ENCODE measurements at regions not wholly inside any gene's neighbourhood (a gene's known extent, or its start where the extent isn't known, plus 50 kb on each side); places are given as distances from the start of the nearest gene placed in this dataset.

DNA sequence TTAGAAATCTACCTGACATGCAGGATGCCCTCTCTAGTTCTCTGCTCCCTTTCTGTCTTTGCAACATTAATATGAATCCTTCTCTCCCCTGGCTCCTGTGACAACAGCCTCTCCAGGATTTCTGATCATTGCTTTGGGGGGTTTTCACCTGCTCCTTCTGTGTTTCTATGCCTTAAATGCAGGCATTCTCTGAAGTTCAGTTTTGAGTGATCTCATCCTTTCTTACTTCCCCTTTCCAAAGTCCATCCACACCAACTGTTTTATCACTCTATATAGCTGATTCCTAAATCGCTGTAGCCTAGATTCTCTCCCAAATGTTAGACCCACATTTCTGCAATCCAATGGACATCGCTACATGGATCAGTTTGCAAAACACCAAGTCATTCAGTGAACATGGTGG is 330.7 kb upstream of the NCAM1 start:
- DNase-seq (ENCODE audit: low spot score in 2 of 2) (no peak), FAIRE-seq (no peak)

DNA sequence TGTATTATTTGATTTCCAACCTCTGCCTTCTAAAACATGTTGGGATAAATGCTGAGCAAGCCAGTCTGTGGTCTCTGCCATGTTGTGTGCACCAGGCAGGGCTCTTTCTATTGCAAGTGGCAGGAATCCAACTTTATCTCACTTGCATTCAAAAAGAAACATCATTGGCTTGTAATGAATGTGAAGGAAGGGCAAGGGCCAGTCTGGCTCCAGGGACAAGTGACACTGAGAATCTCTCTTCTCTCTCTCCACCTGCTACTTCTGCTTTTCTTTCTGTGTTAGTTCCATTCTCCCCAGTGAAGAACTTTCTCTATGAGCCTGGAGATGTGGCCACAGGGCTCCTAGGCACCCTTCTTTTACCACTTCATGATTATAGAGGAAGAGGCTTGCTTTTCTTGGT is 329.9 kb upstream of the NCAM1 start:
- FAIRE-seq (no peak), DNase-seq (ENCODE audit: low spot score in 2 of 2) (no peak)

DNA sequence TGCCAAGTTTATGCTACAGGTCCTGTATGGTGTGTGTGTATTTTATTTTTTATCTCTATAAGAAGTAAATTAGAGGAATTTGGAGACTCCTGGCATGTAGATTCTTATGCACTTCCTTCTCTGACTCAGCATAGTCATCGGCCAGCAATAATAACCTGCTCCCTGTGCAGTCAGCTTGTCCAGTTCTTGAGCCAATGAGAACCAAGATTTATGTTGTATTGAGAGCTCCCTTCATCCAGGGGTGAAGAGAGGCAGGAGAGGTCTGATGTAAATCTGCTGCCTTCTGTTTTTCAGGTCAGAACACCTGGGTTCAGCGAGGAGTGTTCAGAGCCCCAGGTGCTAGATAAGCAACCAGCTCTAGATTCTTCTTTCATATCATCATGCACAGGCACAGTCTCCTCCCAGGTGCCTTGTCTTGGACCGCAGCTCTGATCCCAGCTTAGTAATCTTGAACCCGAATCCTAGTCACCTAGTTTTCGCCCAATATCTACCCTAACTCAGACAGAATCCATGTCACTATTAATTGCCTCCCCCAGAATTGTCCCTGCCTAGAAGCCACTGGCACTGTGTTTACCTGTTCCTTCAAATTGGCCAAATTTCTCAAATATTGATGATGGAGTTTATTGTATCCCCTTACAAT is 328.2 kb upstream of the NCAM1 start:
- FAIRE-seq (no peak), DNase-seq (ENCODE audit: low spot score in 2 of 2) (no peak)

DNA sequence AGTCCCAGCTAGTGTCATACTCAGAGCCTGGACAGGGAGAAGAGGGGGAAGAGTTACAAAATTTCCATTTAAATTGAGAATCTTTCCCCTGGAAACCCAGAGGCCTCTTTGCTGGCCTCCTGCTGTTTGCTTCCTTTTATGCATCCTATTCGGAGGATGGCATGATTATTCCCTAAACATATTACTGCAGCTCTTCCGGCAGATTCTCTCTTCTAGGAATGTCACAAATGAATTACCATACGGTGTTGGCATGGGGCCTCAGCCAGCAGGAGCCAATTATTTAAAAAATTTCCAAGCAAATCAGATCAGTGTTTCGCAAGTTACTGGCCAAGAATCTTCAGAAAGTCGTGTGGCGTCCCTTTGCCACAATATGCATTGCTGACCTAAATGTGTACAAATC is 326.7 kb upstream of the NCAM1 start:
- FAIRE-seq (no peak), DNase-seq (ENCODE audit: low spot score in 2 of 2) (no peak)

DNA sequence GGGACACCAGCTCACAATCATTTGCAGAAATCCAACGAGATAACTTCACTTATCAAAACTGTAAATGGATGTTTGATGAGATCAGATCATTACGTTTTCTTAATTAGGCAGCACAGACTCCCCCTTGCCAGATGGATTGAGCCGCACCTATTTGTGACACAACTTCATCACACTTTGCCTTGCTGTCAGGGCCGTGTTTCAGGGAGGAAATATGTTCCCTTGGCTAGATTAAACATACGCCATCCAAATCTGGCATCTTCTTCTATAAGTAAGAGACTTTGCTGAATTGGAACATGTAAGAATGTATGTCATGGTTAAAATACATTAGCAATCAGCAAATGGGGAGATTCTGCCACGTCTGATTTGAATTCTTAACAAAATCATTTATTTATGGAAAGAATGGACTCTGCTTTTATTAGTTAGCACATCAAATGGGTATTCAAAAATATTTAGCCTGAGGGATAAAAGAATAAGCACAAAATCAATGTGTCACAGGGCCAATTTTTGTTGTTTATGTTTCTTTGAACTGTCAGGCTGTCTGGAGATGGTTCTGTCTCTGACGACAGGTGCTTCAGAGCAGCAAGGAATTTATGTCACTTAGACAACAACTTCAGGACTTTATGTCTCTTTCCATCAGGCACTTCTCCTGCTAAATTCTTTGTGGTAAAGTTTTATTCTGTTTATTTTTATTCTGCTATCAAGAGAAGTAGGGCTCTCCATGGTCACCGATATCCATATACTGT is 326.1 kb upstream of the NCAM1 start:
- FAIRE-seq, result no peak
- DNase-seq (ENCODE audit: low spot score in 2 of 2), result no peak

DNA sequence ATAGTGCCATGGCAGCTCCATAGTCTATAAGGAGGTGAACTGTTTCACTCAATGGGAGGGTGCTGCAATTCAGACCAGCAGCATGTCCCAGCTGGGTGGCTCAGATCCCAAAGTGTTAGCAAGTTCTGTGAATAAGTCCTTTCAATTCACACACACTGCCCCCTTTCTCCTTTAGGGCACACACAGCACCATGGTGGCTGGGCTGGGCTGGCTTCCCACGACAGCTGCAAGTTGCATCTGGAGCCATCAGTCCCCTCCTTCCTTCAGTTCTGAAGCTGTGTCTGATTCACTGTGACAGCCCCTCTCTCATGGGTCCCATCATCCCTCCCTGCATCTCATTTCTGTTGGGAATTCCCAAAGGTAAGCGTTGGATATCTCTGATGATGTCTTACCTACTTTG is 324.1 kb upstream of the NCAM1 start:
- DNase-seq (ENCODE audit: low spot score in 2 of 2) (peak in 1 of 2 donors; percentile 32), FAIRE-seq (peak; percentile 72)

DNA sequence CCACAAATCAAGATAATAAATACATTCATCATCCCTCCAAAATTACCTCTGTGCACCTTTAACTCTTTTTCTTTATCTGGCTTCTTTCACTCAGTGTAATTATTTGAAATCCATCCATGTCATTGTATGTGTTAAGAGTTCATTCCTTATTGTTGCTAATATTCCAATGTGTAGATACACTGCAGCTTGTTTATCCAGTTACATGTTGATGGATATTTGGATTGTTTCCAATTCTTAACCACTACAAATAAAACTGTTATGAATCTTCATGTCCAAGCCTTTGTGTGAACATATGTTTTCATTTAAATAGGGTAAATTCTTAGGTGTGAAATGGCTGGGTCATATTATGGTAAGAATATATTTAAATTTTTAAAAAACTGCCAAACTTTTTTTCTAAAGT is 323.3 kb upstream of the NCAM1 start:
- FAIRE-seq, result no peak

DNA sequence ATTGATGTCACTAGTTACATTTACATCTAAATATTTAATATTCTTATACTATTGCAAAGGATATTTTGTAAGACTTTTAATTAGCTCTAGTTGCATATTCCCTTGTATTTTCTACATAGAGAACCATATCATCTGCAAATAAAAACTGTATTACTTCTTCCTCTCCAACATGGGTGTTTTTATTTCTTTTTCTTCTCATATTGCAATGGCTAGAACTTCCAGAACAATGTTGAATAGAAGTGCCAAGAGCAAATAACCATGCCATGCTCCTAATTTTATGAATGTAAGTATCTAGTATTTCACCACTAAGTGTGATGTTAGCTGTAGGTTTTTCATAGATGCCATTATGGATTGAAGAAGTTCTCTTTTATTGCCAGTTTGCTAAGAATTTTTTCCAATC is 321.8 kb upstream of the NCAM1 start:
- DNase-seq (ENCODE audit: low spot score in 2 of 2) (no peak), FAIRE-seq (no peak)

More for the DNA sequence above, 323.3 kb upstream of the NCAM1 start:
- no peak for DNase-seq (ENCODE audit: low spot score in 2 of 2)

DNA sequence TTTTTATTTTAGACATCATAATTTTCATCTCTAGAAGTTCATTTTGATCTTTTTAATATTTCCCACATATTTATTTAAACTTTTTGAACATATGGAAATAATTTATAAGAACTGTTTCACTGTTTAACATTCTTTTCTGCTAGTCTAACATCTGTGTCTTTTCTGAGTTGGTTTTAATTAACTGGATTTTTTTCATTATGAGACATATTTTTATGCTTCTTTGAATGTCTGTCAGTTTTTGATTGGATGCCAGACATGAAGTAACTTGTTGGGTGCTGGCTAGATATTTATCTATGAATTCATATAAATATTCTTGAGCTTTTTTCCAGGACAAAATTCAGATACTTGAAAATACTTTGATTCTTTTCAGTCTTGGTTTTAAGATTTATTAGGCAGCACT is 317.8 kb upstream of the NCAM1 start:
- no peak for DNase-seq (ENCODE audit: low spot score in 2 of 2)
- FAIRE-seq, result peak; percentile 53

DNA sequence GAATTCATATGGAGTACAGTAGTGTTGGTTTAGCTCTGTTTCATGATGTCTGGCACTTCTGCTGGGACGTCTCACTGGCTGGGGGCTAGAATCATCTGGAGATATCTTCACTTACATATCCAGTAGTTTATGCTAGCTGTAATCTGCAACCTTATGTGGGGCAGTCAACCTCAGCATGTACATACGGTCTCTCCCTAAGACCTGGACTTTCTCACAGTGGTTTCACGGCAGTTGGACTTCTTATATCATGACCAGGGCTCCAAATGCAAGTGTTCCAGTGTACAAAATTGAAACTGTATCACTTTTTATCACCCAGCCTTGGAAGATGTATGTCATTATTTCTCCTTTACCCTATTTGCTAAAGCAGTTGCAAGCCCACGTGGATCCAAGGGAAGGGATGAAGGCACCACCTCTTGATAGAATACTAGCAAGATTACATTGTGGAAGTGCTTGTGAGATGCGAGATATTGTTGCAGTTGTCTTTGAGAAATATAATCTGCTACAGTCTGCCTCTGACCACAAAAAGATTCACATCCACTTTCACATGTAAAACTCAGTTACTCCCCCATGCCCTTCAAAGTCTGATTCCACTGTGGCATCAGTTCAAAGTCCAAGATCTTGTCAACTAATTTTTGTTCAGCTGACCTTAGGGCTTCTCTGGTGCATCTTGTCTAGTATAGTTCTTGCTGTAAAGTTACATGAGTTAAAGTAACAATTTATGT is 316.6 kb upstream of the NCAM1 start:
- DNase-seq (ENCODE audit: low spot score in 2 of 2) (no peak), FAIRE-seq (no peak)

DNA sequence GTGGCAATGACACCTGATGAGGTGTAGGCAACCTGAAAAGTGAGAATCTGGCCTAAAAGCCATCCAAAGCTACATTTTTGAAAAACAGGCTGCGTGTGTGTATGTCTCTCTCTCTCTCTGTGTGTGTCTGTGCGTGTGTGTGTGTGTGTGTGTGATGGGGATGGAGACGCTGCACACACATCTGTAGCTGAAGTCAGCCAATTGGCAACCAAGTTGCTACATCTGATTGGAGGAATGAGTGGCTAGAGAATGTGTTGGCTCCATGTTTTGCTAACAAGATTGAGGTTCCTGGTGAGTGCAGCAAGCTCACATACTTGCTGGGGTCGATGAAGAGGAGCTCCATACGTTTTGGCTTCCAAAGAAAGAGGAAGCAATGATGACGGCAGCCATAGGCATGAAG is 311.4 kb upstream of the NCAM1 start:
- no peak for FAIRE-seq

DNA sequence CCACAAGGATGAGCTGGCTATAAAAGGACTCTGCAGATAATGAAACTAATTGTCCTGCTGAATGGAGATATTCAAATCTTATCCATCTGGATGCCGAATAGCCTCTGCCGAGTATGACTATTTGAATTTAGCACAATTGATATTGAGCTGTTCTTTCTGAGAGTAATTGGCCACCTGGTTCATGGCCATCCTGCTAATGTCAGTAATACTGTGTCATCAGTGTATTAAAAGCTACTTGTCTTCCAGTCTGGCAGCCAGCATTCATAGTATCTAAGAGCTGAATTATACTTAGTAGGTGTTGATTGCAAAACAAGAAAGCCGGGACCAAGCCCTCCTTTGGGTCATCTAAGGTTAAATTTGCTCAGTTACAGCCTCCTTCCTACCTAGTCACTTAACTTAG is 310.7 kb upstream of the NCAM1 start:
- DNase-seq (ENCODE audit: low spot score in 2 of 2) (no peak), FAIRE-seq (no peak)

More for the DNA sequence above, 311.4 kb upstream of the NCAM1 start:
- DNase-seq (ENCODE audit: low spot score in 2 of 2), result no peak

DNA sequence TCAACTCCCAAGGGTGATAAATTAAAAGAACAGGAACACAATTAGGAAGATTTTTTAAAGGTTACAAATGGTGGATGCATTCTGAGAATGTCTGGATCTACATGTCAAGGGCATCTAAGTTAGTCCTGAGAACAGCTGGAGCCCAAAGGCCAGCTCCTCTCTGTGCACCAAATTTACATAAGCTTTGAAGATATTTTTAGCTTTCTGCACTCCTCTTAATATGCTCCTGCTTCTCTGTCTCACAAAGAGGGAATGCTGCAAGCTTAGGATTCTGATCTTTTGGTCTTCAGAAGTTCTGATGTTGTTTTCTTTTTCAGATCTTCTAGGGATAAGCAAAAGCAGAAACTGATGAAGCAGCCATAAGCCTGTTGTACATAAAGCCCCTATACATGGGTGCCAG is 309.8 kb upstream of the NCAM1 start:
- no peak for FAIRE-seq
- DNase-seq (ENCODE audit: low spot score in 2 of 2), result no peak

DNA sequence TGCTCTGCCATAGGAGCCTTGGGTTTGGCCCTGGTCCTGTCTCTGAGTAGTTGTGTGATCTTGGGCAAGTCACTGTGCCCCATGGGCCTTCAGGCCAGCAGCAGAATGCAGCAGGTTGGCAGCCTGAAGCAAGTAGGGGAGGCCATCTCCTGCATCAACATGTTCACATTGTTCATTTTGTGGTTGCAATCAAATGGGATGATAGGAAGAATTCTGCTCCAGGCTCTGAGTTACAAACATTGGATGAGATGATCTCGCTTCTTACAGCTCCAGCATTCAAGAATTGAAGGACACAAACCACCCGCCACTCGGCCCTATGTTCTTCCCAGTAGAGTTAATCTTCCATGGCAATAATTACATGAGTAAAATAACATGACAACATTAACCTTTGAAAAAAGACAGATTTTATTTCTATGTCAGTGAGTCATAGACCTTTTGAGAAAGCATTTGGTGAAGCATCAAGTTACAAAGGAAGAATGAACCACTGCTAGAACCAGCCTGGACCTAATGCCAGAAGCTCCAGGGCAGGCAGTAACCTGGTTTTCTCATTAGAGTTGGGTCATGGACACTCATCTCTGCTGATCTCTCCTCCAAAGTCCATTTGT is 308.3 kb upstream of the NCAM1 start:
- FAIRE-seq (no peak), DNase-seq (ENCODE audit: low spot score in 2 of 2) (no peak)

DNA sequence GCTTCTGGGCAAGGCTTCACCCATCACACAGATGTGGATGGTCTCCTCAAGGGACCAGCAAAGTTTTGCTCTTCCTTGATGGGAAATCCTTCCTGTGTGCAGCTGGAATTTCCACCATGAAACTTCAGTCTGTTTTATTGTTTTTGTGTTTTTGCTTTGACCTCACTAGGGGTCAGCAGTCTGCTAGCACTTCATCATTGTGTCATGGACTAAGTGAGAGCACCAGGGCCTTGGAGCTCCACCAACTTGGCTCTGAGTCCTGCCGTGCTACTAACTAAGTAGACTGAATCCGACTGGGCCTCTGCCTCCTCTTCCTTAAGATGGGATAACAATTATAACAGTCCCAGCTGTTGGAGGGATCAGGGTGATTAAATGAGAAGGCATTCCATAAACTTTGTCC is 305.8 kb upstream of the NCAM1 start:
- peak; percentile 15 for FAIRE-seq
- no peak for DNase-seq (ENCODE audit: low spot score in 2 of 2)

DNA sequence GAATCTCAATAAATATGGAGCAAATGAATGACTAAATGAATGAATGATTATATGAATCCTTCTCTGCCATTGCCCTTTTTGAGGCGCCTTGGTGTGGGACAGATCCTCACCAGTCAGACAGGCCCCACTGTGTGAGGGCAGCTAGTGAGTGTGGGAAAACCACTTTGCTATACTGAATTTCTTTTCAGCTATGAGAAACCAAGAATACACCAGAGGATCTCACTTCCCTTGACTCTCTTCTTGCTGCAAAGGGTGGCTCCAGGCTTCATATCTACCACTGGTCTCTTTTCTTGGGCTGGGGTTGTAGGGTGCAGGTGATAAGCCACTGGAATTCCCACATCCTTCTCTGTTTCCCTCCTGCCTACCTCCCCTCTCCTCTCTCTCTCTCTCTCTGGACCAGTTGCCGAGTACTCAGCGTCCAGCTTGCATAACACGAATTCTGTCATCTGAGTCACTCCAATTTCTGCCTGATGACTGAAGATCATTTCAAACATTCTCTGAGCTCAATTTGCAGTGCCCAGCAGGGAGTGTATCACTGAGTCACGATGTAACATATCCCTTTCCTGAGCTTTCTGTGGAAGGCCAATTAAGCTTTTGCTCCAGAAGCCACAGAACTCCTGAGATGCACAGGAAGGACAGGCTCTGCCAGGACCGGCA is 304.3 kb upstream of the NCAM1 start:
- no peak for DNase-seq (ENCODE audit: low spot score in 2 of 2)

DNA sequence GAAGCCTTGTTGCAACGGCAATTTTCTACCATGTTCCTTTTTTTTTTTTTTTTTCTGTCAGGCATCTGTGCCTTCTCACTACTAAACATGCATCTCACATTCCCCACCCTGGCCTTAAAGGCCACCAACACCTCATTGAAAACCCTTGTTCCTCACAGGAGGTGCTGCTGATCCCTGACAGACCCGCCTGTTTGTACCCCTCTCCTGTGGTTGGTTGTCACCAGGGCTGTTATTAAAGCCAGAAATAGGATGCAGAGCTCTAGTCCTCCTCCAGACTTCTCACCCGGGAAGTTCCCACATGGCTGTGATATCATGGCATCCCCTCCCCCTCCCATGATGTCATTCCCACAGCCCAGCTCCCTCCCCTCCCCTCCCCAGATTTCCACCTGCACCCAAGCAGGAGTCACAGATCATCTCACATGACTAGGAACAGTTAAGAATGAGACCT is 302.8 kb upstream of the NCAM1 start:
- DNase-seq (ENCODE audit: low spot score in 2 of 2), result no peak
- no peak for FAIRE-seq

More for the DNA sequence above, 304.3 kb upstream of the NCAM1 start:
- no peak for FAIRE-seq

DNA sequence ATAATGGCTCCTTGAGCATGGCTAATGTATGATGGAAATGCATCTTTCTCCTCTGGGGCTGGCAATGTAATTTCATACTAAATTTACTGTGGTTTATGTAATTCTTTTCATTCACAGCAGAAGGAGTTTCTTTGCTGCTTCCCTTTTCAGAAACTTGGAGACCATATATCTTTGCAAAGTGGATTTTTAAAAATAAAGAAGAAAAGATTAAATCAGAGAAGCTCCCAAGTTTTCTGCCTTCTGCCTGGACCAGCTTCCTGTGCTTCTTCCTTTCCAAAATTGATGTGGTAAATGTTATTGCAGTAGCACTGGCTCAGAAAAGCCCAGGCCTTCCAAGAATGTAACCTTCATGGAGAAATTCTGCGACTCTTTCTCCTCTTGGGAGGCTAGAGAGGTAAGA is 300.1 kb upstream of the NCAM1 start:
- DNase-seq (ENCODE audit: low spot score in 2 of 2) (no peak), FAIRE-seq (no peak)

DNA sequence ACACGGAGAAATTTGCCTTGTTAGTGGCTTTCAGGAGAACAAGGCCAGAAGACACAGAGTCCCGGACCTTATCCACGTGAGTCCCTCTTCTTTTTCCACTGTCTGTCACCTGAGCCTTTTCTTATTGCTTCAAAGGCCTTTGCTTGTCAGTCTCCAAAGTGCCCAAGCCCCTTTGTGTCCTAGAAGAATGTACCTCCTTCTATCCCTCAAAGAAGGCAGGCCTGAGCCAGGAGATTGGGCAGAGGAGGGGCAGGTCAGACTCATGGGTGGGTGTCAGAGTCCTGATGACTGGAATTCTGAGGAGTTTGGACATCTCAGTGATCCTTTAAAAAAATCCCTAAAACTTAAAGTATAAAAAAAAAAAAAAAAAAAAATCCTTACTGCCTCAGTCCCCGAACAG is 299.6 kb upstream of the NCAM1 start:
- FAIRE-seq, result no peak
- DNase-seq (ENCODE audit: low spot score in 2 of 2), result no peak

DNA sequence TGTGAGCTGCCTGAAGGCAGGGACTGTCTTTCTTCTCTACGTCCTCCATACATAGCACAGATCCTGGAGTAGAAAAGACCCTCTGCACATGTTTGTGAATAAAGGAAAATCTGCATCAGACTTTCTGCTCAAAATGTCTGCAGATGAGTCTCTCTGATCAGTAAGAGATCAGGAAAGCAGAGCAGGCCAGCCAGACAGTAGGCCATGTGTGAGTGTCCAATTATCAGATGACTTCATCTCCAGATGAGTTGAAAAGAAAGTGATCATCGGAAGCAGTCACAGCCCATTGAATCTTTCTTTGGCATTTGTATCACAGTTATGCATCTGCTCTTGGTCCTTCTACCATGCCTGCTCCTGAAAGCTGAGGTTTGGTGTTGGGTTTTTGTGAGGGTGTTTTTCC is 298.7 kb upstream of the NCAM1 start:
- DNase-seq (ENCODE audit: low spot score in 2 of 2) (no peak), FAIRE-seq (no peak)
